ENCODE measurements at regions not wholly inside any gene's neighbourhood (a gene's known extent, or its start where the extent isn't known, plus 50 kb on each side); places are given as distances from the start of the nearest gene placed in this dataset.

DNA sequence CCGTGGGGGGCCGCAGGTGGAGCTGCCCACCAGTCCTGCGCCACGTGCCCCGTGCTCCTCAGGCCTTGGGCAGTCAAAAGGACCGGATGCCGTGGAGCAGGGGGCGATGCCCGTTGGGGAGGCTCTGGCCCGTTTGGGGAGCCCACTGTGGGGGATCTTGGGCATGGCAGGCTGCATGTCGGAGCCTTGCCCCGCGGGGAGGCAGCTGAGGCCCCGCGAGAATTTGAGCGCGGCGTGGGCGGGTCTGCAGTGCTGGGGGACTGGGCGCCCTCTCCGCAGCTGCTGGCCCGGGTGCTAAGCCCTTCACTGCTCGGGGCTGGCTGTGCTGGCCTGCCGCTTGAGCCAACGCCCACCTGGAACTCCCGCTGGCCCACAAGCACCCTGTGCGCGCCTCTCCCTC is 445.6 kb upstream of the EDIL3 start:
- peaks cover 4% of the 10 kb centered on the region for H3K36me3 Mint-ChIP-seq
- no peaks in the 10 kb centered on the region for H3K4me1 Mint-ChIP-seq
- DNase-seq (no peak), ATAC-seq (no peak)
- Histone ChIP-seq H3K27me3 (ENCODE audit: control insufficient read depth, insufficient read depth, low read length) (no peaks in the 10 kb centered on the region), H3K4me1 (ENCODE audit: control insufficient read depth, insufficient read depth, low read length) (no peaks in the 10 kb centered on the region), H3K4me3 (ENCODE audit: low read length) (no peak overlapping the region), H3K9me3 (ENCODE audit: control insufficient read depth, insufficient read depth, low read length) (peaks cover 10% of the 10 kb centered on the region), H3K27ac (ENCODE audit: low read length) (no peak overlapping the region), H3K36me3 (ENCODE audit: control insufficient read depth, insufficient read depth, low read length) (no peaks in the 10 kb centered on the region)
- intact Hi-C loops (cut with micrococcal nuclease) = no loop called here
- H3K27me3 Mint-ChIP-seq (ENCODE audit: low read depth in 2 of 2) = no peaks in the 10 kb centered on the region
- TF ChIP-seq, protein P1, sequence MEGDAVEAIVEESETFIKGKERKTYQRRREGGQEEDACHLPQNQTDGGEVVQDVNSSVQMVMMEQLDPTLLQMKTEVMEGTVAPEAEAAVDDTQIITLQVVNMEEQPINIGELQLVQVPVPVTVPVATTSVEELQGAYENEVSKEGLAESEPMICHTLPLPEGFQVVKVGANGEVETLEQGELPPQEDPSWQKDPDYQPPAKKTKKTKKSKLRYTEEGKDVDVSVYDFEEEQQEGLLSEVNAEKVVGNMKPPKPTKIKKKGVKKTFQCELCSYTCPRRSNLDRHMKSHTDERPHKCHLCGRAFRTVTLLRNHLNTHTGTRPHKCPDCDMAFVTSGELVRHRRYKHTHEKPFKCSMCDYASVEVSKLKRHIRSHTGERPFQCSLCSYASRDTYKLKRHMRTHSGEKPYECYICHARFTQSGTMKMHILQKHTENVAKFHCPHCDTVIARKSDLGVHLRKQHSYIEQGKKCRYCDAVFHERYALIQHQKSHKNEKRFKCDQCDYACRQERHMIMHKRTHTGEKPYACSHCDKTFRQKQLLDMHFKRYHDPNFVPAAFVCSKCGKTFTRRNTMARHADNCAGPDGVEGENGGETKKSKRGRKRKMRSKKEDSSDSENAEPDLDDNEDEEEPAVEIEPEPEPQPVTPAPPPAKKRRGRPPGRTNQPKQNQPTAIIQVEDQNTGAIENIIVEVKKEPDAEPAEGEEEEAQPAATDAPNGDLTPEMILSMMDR (IDR thresholded peaks at IDR 0.05) = no peak
- H3K9me3 Mint-ChIP-seq = peaks cover 9 to 21% of the 10 kb centered on the region in 2 donors
- no peak overlapping the region for H3K27ac Mint-ChIP-seq
- H3K4me3 Mint-ChIP-seq = no peak overlapping the region
- 88% methylated on average over 28 of the region's 28 CpGs for WGBS (ENCODE audit: insufficient coverage)

DNA sequence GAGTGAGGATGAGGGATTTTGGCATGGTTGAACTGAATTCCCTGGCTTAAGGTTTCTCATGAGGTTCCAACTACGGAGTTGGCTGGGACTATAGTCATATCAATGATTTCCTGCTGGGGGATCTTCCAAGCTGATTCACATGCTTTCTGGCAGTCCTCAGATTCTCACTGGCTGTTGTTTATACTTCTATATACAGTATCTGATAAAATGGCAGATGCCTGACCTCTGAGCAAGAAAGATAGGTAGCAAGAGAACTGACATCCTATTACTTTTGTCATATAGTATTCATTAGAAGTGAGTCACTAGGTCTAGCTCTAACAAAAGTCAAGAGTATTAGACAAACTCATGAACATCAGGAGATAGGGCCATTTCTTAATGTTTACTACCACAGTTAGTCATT is 440.9 kb upstream of the EDIL3 start:
- no peaks in the 10 kb centered on the region for H3K36me3 ChIP-seq (ENCODE audit: control insufficient read depth, insufficient read depth, low read length)
- Mint-ChIP-seq H3K27me3 (ENCODE audit: low read depth in 2 of 2) (no peaks in the 10 kb centered on the region), H3K36me3 (peaks cover 4% of the 10 kb centered on the region), H3K4me1 (no peaks in the 10 kb centered on the region), H3K9me3 (peaks cover 8 to 13% of the 10 kb centered on the region in 2 donors), H3K4me3 (no peak overlapping the region), H3K27ac (no peak overlapping the region)
- DNase-seq (no peak), ATAC-seq (no peak)
- no peak overlapping the region for H3K27ac ChIP-seq (ENCODE audit: low read length)
- intact Hi-C loops (cut with micrococcal nuclease) = no loop called here
- no peaks in the 10 kb centered on the region for H3K27me3 ChIP-seq (ENCODE audit: control insufficient read depth, insufficient read depth, low read length)
- TF ChIP-seq, protein P1 (IDR thresholded peaks at IDR 0.05) = no peak
- no peak overlapping the region for H3K4me3 ChIP-seq (ENCODE audit: low read length)
- WGBS (ENCODE audit: insufficient coverage) = 94% methylated on average over 1 of the region's 1 CpG
- peaks cover 8% of the 10 kb centered on the region for H3K9me3 ChIP-seq (ENCODE audit: control insufficient read depth, insufficient read depth, low read length)
- no peaks in the 10 kb centered on the region for H3K4me1 ChIP-seq (ENCODE audit: control insufficient read depth, insufficient read depth, low read length)

DNA sequence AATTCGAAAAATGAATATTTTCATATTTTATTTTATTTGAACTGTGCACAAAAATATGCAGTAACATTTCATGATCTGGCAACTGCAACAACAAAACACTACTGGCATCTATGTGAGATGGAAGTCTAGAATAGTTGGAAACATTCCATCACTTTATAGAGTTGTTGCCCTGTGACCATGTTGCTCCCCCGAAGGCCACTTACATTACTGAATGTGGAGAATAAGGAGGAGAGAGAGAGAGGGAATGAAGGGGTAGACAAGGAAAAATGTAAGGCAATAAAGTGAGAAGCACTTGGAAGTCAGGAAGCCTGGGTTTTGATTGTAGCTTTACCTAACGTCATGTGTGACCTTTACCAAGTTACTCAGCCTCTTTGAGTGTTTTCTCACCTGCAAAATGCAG is 437.2 kb upstream of the EDIL3 start:
- Histone ChIP-seq H3K27me3 (ENCODE audit: control insufficient read depth, insufficient read depth, low read length) (no peaks in the 10 kb centered on the region), H3K4me1 (ENCODE audit: control insufficient read depth, insufficient read depth, low read length) (no peaks in the 10 kb centered on the region), H3K4me3 (ENCODE audit: low read length) (no peak overlapping the region), H3K36me3 (ENCODE audit: control insufficient read depth, insufficient read depth, low read length) (no peaks in the 10 kb centered on the region), H3K9me3 (ENCODE audit: control insufficient read depth, insufficient read depth, low read length) (no peaks in the 10 kb centered on the region), H3K27ac (ENCODE audit: low read length) (no peak overlapping the region)
- WGBS (ENCODE audit: insufficient coverage) = 89% methylated on average over 2 of the region's 3 CpGs
- intact Hi-C loops (cut with micrococcal nuclease) = no loop called here
- Mint-ChIP-seq H3K36me3 (no peaks in the 10 kb centered on the region), H3K27me3 (ENCODE audit: low read depth in 2 of 2) (no peaks in the 10 kb centered on the region), H3K4me1 (no peaks in the 10 kb centered on the region), H3K9me3 (peaks cover 3 to 11% of the 10 kb centered on the region in 2 donors), H3K4me3 (no peak overlapping the region), H3K27ac (no peak overlapping the region)
- TF ChIP-seq, protein P1 (IDR thresholded peaks at IDR 0.05) = no peak
- no peak for ATAC-seq
- no peak for DNase-seq

DNA sequence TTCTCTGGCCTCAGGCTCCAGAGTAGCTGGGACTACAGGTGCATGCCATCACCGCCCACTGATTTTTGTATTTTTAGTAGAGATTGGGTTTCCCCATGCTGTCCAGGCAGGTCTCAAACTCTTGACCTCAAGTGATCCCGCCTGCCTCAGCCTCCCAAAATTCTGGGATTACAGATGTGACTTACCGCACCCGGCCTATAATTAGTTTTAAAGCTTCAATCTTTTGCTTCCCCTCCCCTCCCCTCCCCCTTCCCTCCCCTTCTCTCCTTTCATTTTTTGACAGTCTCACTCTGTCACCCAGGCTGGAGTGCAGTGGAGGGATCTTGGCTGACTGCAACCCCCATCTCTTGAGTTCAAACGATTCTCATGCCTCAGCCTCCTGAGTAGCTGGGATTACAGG is 433.3 kb upstream of the EDIL3 start:
- 90% methylated on average over 5 of the region's 5 CpGs for WGBS (ENCODE audit: insufficient coverage)
- no peak overlapping the region for H3K4me3 ChIP-seq (ENCODE audit: low read length)
- intact Hi-C loops (cut with micrococcal nuclease) = no loop called here
- Mint-ChIP-seq H3K27ac (no peak overlapping the region), H3K4me3 (no peak overlapping the region), H3K4me1 (no peaks in the 10 kb centered on the region), H3K36me3 (peaks cover 8% of the 10 kb centered on the region), H3K9me3 (peaks cover 4 to 15% of the 10 kb centered on the region in 2 donors), H3K27me3 (ENCODE audit: low read depth in 2 of 2) (no peaks in the 10 kb centered on the region)
- no peak overlapping the region for H3K27ac ChIP-seq (ENCODE audit: low read length)
- H3K4me1 ChIP-seq (ENCODE audit: control insufficient read depth, insufficient read depth, low read length) = no peaks in the 10 kb centered on the region
- no peaks in the 10 kb centered on the region for H3K27me3 ChIP-seq (ENCODE audit: control insufficient read depth, insufficient read depth, low read length)
- TF ChIP-seq, protein P1 (IDR thresholded peaks at IDR 0.05) = no peak
- DNase-seq (no peak), ATAC-seq (no peak)
- H3K36me3 ChIP-seq (ENCODE audit: control insufficient read depth, insufficient read depth, low read length) = no peaks in the 10 kb centered on the region
- H3K9me3 ChIP-seq (ENCODE audit: control insufficient read depth, insufficient read depth, low read length) = no peaks in the 10 kb centered on the region
